ENCODE measurements at regions not wholly inside any gene's neighbourhood (a gene's known extent, or its start where the extent isn't known, plus 50 kb on each side); places are given as distances from the start of the nearest gene placed in this dataset.

- TF ChIP-seq, protein P1, sequence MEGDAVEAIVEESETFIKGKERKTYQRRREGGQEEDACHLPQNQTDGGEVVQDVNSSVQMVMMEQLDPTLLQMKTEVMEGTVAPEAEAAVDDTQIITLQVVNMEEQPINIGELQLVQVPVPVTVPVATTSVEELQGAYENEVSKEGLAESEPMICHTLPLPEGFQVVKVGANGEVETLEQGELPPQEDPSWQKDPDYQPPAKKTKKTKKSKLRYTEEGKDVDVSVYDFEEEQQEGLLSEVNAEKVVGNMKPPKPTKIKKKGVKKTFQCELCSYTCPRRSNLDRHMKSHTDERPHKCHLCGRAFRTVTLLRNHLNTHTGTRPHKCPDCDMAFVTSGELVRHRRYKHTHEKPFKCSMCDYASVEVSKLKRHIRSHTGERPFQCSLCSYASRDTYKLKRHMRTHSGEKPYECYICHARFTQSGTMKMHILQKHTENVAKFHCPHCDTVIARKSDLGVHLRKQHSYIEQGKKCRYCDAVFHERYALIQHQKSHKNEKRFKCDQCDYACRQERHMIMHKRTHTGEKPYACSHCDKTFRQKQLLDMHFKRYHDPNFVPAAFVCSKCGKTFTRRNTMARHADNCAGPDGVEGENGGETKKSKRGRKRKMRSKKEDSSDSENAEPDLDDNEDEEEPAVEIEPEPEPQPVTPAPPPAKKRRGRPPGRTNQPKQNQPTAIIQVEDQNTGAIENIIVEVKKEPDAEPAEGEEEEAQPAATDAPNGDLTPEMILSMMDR (IDR thresholded peaks at IDR 0.05), result no peak
- no peak for TF ChIP-seq POLR2AphosphoS5 (IDR thresholded peaks at IDR 0.05)
- TF ChIP-seq POLR2A (IDR thresholded peaks at IDR 0.05), result no peak
These were observed 170.7 kb upstream of the TSHZ3 start for GRCh38 chr19:31519908-31520307.
